ENCODE measurements at regions not wholly inside any gene's neighbourhood (a gene's known extent, or its start where the extent isn't known, plus 50 kb on each side); places are given as distances from the start of the nearest gene placed in this dataset.

DNA sequence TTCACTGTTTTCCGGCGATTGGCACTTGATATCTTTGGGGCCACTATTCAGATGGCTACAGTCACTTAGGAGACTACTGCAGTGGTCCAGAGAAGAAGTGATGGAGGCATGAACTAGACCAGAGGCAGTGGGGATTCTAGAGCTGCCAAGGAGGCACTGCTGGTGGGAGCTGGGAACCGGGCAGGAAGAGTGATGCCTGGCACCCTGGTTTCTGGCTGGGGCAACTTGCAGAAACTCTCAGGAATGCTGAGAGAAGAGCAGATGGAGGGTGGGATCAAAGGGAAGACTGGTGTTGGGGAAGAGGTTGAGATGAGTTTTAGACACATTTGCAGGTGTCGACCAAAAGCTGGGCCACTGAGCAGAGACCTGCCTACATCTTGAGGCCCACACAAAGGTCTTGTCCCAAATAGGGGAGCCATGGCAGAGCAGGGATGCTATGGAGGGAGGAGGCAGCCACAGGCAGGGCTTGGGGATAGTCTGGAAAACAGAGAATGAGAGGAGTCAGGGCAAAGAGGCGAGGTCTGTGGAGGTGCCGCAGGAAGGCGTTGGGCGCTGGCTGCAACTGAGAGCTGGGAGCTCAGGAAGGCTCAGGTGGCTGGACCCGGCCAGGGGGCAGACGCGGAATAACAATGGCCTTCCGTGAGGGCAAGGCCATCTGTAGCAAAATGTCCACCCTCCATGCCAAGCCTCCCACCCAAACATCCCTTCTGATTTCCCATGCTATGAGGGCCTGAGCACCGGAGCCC is 118.9 kb downstream of the TOMM20 start:
- Histone ChIP-seq H3K14ac (ENCODE audit: insufficient read depth, low read length) (no peak overlapping the region), H2BK15ac (ENCODE audit: low read depth, low read length) (no peak overlapping the region), H3K79me2 (ENCODE audit: insufficient read depth, low read length) (no peaks in the 10 kb centered on the region), H2BK20ac (ENCODE audit: low read depth, low read length, poor library complexity, severe bottlenecking) (no peak overlapping the region), H2BK12ac (ENCODE audit: insufficient read length, low read depth, low read length) (no peak overlapping the region), H3K79me1 (ENCODE audit: insufficient read depth, low read depth, low read length, poor library complexity, severe bottlenecking) (no peaks in the 10 kb centered on the region), H2AK5ac (ENCODE audit: insufficient read length, low read length) (no peak overlapping the region), H3K18ac (ENCODE audit: insufficient read length, low read depth, low read length) (no peak overlapping the region), H4K8ac (replicated peaks; ENCODE audit: insufficient read length, low read depth, low read length) (no peak overlapping the region), H3K4ac (ENCODE audit: low read depth, low read length) (no peak overlapping the region), H2BK120ac (ENCODE audit: low read depth, low read length, poor library complexity, severe bottlenecking) (no peak overlapping the region), H3K9me3 (ENCODE audit: control insufficient read depth, low read depth, low read length) (no peaks in the 10 kb centered on the region), H3T11ph (ENCODE audit: low read length) (no peak overlapping the region), H3K23ac (ENCODE audit: insufficient read length, low read depth, low read length) (no peak overlapping the region), H2BK5ac (ENCODE audit: insufficient read length, low read length) (no peak overlapping the region), H3K23me2 (ENCODE audit: insufficient read length, low read depth, low read length, poor library complexity, severe bottlenecking) (no peaks in the 10 kb centered on the region), H4K20me1 (ENCODE audit: control insufficient read depth, insufficient read depth, insufficient read length) (no peaks in the 10 kb centered on the region), H3K56ac (ENCODE audit: insufficient read length, low read depth, low read length) (no peak overlapping the region), H3K9ac (ENCODE audit: extremely low read depth, insufficient read length, low read length) (no peak overlapping the region), H4K91ac (ENCODE audit: insufficient read length, low read depth, low read length) (no peak overlapping the region), H3K27ac (ENCODE audit: insufficient read length, low read depth, low read length) (no peak overlapping the region), H4K5ac (ENCODE audit: insufficient read length, low read depth, low read length) (no peak overlapping the region), H2AFZ (ENCODE audit: low read length) (no peak overlapping the region), H3K27me3 (ENCODE audit: insufficient read depth, low read length) (no peaks in the 10 kb centered on the region; the same call in 1 of the 2 replicates), H3K4me1 (ENCODE audit: insufficient read depth, low read length) (no peaks in the 10 kb centered on the region), H3K4me2 (ENCODE audit: insufficient read depth, insufficient read length, low read length) (no peak overlapping the region)
- Mint-ChIP-seq H3K36me3 (ENCODE audit: insufficient read depth in 1 of 3, low read depth in 3 of 3) (peaks cover 2 to 9% (median 9%) of the 10 kb centered on the region in 3 experiments; a peak in 6 of 7 replicates), H3K4me1 (peaks cover 24 to 28% of the 10 kb centered on the region in 2 experiments), H3K4me3 (no peak overlapping the region), H3K9me3 (peaks cover 12 to 13% of the 10 kb centered on the region in 2 experiments; a peak in 4 of 5 replicates), H3K27ac (no peak overlapping the region; a peak in 1 of 7 replicates), H3K27me3 (ENCODE audit: low read depth) (no peaks in the 10 kb centered on the region; the same call in none of the 2 replicates)
- TF ChIP-seq, protein P1, sequence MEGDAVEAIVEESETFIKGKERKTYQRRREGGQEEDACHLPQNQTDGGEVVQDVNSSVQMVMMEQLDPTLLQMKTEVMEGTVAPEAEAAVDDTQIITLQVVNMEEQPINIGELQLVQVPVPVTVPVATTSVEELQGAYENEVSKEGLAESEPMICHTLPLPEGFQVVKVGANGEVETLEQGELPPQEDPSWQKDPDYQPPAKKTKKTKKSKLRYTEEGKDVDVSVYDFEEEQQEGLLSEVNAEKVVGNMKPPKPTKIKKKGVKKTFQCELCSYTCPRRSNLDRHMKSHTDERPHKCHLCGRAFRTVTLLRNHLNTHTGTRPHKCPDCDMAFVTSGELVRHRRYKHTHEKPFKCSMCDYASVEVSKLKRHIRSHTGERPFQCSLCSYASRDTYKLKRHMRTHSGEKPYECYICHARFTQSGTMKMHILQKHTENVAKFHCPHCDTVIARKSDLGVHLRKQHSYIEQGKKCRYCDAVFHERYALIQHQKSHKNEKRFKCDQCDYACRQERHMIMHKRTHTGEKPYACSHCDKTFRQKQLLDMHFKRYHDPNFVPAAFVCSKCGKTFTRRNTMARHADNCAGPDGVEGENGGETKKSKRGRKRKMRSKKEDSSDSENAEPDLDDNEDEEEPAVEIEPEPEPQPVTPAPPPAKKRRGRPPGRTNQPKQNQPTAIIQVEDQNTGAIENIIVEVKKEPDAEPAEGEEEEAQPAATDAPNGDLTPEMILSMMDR (conservative IDR thresholded peaks at IDR 0.05): no peak
- WGBS (ENCODE audit: extremely low coverage, insufficient read length, low lambda C conversion rate): no CpG with 5 or more reads among the region's 13 CpGs
- DNase-seq: no peak

Measured in H9 (cell line).